Stimulated activated CD4-positive, alpha-beta T cell treated with anti-CD3 and anti-CD28 coated beads, Interleukin-4, amount 100 ng/mL, for 4 hours (primary cell): ENCODE measurements at regions not wholly inside any gene's neighbourhood (a gene's known extent, or its start where the extent isn't known, plus 50 kb on each side); places are given as distances from the start of the nearest gene placed in this dataset.
"Not testable (repeated sequence)": the region's sequence is repeated elsewhere in the genome, so short reads cannot be mapped to it uniquely, and the experiment has no call there.

Experiments
- DNase-seq, 2 experiments: peaks; one replicate each; pipeline ENCODE4 v3.0.0-alpha.2; 2020

DNA sequence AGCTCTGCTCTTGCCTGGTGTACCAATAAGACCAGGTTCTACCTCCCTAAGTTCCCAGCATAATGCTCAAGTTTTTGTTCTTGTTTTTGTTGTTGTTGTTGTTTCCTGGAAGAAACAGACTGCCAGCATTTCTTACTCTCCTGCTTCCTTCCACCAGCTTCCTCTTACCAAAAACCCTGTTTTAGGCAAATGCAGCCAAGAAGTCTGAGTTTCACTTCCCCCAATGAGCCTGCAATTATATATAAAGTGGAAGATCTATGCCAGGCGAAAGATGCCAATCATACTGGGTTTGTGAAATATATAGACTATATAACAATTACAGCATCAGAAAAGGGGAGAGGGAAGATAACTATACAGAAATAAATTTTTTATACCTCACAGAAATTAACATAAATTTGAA lies 931.5 kb upstream of the FAT3 start:
- no peak for DNase-seq

- no peak for DNase-seq
These were observed 952.5 kb upstream of the FAT3 start for GRCh38 chr11:91272089-91272488.

GRCh38 chr11:91268512-91269295 lies 955.9 kb upstream of the FAT3 start:
- DNase-seq = not testable (repeated sequence)

DNA sequence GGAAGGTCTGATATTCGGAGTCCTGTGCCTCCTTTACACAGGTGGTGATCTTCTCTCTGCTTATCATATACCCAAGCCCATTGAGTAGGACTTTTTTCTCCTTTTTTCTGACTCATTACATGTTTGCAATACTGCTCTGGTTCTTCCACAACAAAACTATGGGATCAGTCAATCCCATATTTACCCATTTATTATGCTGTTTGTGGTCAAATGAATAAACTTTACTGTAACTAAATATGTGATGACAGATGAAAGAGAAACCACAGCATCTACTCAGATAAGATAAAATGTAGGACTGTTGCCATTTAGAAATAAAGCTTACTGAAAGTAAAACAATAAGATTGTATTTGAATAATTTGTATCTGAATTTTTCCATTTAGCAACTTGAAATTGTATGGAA lies 958.7 kb upstream of the FAT3 start:
- no peak for DNase-seq

DNA sequence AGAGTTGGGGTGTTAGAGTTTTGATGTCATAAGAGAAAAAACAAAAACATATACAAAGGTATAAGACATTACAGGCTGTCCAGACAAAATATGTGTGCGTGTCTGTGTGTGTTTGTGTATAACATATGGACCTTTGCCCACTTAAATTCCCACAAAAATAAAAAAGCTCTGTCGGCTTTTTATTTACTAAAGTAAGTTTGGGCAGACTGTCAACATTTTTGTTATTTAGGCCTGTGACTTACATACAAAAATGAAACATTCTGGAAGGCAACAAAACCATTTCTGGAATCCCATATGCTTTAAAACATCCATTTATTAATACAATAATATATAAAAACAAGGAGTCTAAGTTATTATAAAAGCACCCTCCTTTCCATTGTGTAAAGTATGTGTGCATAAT lies 960.1 kb upstream of the FAT3 start:
- no peak for DNase-seq

GRCh38 chr11:91263496-91264365 lies 960.9 kb upstream of the FAT3 start:
- no peak for DNase-seq

DNA sequence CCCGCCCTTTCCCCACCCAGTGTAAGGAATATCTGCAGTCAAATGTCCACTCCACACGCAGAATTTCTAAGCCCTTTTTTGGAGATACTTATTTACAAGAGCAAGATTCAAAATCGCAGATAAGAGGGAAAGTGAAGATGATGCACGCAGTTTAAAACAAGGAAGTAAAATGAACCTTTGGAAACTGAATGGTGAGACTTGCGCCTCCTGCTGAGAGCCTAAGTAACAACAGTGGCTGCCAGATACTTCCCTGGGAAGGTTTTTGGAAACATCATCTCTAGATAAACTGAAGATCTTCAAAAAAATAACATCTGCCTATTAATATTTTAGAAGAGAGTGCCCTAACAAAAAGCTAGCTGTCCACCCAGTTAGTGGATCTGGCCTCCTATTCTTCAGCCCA lies 963.1 kb upstream of the FAT3 start:
- no peak for DNase-seq

- DNase-seq = no peak
These were observed 965.7 kb upstream of the FAT3 start for GRCh38 chr11:91258876-91259275.

DNA sequence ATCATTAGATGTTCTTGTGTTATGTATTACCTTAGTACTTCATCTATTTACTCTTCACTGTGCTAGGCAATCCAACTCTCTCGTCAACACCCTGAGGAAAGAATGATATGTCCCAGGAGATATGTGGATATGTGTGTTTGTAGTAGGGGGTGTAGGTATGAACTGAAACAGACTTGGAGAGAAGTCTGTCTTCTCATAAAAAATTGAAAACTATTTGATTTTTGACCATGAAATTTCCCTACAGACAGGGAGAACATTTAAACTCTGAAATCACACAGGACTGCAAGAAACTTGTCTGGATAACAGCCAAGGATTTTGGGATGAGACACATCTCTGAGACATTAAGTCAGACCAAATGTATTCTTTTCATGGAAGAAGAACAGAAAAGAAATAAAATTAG lies 967.0 kb upstream of the FAT3 start:
- DNase-seq = no peak

DNA sequence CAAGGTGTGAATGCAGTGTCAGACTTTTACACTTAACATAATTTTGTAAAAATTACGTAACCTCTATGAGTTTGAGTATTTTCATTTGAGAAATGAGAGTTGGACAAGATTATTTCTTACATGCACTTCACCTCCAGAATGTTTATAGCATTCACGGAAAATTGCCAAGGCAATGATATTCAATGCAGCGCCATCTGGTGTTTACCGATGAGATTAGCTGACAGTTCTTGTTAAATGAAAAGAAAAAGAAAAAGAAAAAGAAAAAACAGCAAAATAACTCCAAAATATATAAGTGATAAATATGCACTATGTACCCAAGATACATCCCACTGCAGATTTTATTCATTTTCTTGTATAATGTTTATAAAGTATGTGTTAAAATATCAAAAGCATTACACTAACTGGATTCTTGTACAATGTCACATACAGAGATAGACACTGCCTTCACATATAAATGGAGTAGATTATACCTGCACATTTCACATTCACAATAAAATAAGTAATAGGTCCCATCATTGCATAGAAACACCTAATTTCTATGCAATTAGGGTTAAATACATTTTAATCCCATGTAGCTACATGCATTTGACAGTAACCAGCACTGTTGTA lies 976.3 kb upstream of the FAT3 start:
- no peak for DNase-seq

- DNase-seq = no peak
These were observed 977.4 kb upstream of the FAT3 start for GRCh38 chr11:91247009-91247735.

DNA sequence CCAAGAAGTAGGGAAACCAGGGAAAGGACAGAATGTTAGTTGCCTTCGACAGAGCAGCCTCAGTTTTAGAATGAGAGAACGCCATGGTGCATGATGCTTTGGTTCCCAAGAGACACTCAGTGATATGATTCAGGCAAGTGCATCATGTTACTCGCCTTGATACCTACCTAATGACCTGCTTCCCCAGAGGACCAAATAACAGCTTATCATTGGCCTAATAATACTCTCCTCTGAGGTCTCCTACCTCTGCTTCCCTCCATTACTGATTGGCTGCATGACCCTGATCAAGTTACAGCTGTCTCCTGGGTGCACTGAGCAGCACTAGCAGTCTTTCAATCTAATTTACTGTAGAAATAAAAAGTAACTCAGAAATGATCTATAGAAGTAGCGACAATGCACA lies 979.7 kb upstream of the FAT3 start:
- DNase-seq = no peak

DNA sequence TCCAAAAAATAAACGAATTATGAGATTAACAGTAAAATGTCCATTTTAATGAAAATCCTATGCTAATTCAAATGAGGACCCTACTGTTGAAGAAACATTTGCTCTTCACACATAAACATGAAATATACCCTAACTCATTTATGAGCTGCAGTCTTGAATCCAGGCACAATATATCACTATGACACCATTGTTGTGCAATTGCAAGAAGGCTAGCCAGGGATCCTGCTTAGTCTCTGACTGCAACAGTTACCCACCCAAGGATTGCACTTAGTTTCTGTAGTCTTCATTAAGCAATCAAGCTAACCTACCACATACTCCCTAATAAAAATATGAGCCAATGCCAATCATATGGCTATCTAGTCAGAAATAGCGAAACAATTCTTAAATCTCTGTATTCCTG lies 981.0 kb upstream of the FAT3 start:
- no peak for DNase-seq

- DNase-seq = no peak
These were observed 981.6 kb upstream of the FAT3 start for GRCh38 chr11:91243051-91243450.

- DNase-seq = no peak
These were observed 983.4 kb upstream of the FAT3 start for GRCh38 chr11:91241226-91241625.

- DNase-seq = no peak
These were observed 985.3 kb upstream of the FAT3 start for GRCh38 chr11:91239359-91239758.

DNA sequence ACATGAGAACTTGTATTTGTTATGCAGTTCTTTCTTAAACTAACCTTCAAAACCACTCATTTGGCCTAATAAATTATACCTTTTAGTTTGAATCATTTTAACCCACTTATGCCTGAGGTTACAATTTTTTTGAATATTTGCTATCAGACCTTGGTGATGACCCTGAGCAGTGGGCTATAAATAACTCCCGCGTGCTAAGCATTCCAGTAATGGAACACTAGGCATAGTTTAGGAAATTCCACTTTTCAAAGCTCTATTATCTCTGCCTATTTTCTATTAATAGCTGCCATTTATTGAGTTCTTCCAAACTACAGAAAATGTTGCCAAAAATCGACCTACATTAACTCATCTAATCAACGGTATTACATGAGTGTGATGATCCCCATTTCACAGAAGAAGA lies 993.4 kb upstream of the FAT3 start:
- DNase-seq = no peak

DNA sequence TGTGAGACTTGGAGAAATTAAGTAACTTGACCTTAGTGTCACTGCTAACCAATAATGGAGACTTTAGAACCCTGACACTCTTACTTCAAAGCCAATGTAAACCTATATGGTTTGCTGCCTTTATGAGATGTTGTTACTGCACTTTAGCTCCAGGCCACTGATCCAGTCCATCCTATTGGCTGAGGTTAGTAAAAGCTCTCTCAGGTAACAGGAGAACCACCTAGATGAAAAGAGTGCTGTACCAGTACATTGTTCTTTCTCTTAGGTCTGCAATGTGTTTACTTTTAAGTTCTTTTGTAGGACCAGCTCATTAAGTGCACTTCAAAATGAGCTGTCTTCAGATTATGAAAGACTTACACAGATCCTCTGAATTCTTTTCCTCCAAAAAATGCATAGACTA lies 994.0 kb upstream of the FAT3 start:
- DNase-seq = no peak

DNA sequence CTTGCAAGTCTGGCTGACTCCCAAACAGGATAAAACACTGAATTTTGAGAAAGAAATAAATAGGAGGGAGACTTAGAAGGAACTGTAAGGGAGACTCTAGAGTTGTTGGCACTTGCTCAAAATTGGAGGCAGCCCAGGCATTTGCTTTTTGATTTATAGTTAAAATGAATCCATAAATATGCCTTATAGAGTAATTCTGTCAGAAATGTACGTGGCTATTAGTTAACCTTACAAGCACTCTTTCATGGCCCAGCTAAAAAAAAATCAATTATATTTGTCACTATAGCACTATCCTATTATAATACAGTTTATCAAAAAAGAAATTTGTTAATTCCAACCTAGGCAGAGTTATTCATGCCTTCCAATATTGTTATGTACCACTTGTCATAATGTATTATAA lies 1000.0 kb upstream of the CHORDC1 start:
- no peak for DNase-seq

- DNase-seq = no peak
These were observed 997.8 kb upstream of the CHORDC1 start for GRCh38 chr11:91220476-91221202.

DNA sequence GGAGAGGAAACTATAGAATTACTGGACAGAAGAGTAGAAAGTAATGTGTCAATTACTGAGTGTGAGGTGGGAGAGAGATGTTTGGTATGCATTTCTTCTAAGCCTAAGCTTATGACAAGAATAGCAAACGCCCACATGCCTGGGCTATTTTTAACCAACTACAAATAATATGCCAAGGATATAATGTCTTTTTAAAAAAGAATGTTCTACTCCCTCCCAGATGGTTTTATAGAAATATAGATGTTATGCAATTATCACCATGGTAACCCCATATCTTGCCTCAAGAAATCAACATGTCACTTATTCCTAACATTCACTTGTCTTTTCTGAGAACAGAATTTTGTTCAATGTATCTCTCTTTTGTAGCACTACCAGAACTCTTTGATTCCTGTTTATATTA lies 996.7 kb upstream of the CHORDC1 start:
- DNase-seq = no peak

DNA sequence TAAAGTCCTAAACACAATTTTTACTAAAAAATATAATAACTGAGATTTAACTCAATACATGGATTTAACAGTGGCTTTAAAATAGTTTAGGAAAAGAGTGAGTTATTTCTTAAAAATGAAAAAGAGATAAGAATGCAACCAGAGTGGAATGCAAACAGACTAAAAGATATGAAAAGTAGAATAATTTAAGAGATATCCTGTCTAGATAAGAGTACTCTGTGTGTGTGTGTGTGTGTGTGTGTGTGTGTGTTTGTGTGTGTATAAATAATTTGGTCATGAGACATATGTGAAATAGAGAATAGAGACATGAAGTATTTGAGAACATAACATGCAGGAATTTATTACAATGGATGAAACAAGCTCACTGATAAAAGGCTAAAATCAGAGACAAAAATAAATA lies 986.9 kb upstream of the CHORDC1 start:
- no peak for DNase-seq

GRCh38 chr11:91209306-91209705 lies 986.5 kb upstream of the CHORDC1 start:
- DNase-seq = no peak
